ENCODE measurements at regions not wholly inside any gene's neighbourhood (a gene's known extent, or its start where the extent isn't known, plus 50 kb on each side); places are given as distances from the start of the nearest gene placed in this dataset.

DNA sequence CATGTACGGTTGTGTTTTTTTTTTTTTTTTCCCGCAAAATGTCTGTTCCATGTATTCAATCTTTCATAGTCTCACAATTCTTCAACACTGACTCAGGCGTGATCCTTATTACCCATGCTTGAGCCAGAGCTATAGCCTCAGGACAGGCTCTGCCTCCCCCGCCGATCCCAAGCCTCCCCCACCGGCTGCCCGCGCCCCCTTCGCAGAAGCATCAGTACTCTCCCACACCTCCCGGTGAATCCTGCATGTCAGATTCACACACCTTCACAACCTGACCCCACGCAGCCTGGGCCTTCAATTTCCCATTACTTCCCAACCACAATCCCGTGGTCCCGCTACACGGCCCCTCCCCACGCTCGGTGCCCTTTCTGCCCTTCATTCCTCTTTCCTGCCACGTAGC lies 401.5 kb upstream of the JARID2 start:
- WGBS, 2 donors = 89 to 90% methylated on average over 17 of the region's 17 CpGs
- peaks cover 0 to 6% (median 0%) of the 10 kb centered on the region in 9 donors for H3K4me1 ChIP-seq
- DNase-seq = no peak
- no peaks in the 10 kb centered on the region for H3K9me3 ChIP-seq
- ATAC-seq = no peak
- no peaks in the 10 kb centered on the region for H3K27me3 ChIP-seq
- H3K36me3 ChIP-seq = no peaks in the 10 kb centered on the region
- intact Hi-C loops (cut with DNase I) = no loop called here
- H3K4me3 ChIP-seq = no peak overlapping the region
- no peak overlapping the region for H3K27ac ChIP-seq
- TF ChIP-seq, protein P1, sequence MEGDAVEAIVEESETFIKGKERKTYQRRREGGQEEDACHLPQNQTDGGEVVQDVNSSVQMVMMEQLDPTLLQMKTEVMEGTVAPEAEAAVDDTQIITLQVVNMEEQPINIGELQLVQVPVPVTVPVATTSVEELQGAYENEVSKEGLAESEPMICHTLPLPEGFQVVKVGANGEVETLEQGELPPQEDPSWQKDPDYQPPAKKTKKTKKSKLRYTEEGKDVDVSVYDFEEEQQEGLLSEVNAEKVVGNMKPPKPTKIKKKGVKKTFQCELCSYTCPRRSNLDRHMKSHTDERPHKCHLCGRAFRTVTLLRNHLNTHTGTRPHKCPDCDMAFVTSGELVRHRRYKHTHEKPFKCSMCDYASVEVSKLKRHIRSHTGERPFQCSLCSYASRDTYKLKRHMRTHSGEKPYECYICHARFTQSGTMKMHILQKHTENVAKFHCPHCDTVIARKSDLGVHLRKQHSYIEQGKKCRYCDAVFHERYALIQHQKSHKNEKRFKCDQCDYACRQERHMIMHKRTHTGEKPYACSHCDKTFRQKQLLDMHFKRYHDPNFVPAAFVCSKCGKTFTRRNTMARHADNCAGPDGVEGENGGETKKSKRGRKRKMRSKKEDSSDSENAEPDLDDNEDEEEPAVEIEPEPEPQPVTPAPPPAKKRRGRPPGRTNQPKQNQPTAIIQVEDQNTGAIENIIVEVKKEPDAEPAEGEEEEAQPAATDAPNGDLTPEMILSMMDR (IDR thresholded peaks at IDR 0.05) = no peak

DNA sequence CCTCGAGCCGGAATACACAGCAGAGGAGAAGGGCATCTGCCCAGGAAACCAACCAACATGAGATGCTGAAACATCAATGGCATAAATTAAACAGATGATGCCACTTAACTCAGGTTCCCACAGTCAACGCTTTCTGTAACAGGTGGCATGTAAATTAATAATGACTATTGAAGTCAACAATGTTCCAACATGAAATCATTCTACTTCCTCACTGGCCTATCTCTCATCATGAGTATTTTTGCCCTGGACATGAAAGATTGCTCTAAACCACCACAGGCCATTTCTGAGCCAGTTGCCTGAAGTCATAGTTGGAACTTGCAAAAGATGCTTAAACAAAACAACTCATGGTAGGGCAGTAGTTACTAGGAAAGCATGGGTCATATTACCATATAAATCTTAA lies 397.9 kb upstream of the JARID2 start:
- intact Hi-C loops (cut with DNase I) = no loop called here
- H3K9me3 ChIP-seq = no peaks in the 10 kb centered on the region
- H3K36me3 ChIP-seq = no peaks in the 10 kb centered on the region
- H3K27me3 ChIP-seq = no peaks in the 10 kb centered on the region
- WGBS, 2 donors = 90 to 95% methylated on average over 3 of the region's 3 CpGs
- ATAC-seq = no peak
- no peaks in the 10 kb centered on the region for H3K4me1 ChIP-seq
- H3K4me3 ChIP-seq = no peak overlapping the region
- TF ChIP-seq, protein P1 (IDR thresholded peaks at IDR 0.05) = no peak
- H3K27ac ChIP-seq = peak overlapping the region in 1 of 10 donors; percentile 12
- DNase-seq = no peak

DNA sequence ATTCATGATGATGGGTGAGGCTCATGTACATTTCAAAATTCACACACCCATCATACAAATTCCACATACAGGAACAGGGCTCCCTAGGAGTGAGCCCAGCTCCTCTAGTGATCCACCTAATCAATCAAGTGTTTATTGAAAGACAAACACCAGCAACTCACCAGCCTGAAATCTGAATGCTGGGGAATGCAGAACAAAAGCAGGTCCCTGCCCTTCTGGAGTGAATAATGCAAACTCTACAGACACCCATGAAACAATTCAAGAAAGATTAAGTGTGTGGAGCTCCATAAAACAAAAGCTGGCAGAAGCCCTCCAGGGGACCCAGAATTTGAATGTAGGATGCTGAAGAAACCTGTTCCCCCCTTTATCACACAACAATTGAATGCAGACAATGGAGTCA lies 396.7 kb upstream of the JARID2 start:
- Histone ChIP-seq H3K4me1 (no peaks in the 10 kb centered on the region), H3K36me3 (no peaks in the 10 kb centered on the region), H3K27ac (no peak overlapping the region), H3K27me3 (no peaks in the 10 kb centered on the region), H3K4me3 (no peak overlapping the region), H3K9me3 (no peaks in the 10 kb centered on the region)
- no peak for ATAC-seq
- TF ChIP-seq, protein P1 (IDR thresholded peaks at IDR 0.05) = no peak
- DNase-seq = no peak
- intact Hi-C loops (cut with DNase I) = no loop called here

DNA sequence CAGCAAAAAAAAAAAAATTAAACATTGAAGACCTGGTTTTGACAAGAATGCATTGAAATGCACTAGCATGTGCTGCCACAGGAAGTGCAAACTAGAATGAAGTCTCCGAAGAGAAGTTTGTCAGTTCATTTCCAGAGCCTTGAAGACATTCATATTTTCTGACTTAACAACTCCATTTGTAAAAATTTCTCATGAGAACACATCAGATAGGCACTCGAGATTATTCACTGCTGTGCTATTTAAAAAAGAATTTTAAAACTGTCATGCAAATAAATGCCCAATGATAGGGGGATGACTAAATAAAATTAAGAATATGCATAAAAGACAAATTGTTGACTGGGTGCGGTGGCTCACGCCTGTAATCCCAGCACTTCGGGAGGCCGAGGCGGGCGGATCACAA lies 394.6 kb upstream of the JARID2 start:
- no peaks in the 10 kb centered on the region for H3K36me3 ChIP-seq
- no peaks in the 10 kb centered on the region for H3K4me1 ChIP-seq
- ATAC-seq (no peak), DNase-seq (no peak)
- H3K27me3 ChIP-seq = no peaks in the 10 kb centered on the region
- intact Hi-C loops (cut with DNase I) = no loop called here
- no peaks in the 10 kb centered on the region for H3K9me3 ChIP-seq
- WGBS, 2 donors = 90 to 92% methylated on average over 7 to 8 of the region's 8 CpGs
- TF ChIP-seq, protein P1 (IDR thresholded peaks at IDR 0.05) = no peak
- no peak overlapping the region for H3K27ac ChIP-seq
- no peak overlapping the region for H3K4me3 ChIP-seq

DNA sequence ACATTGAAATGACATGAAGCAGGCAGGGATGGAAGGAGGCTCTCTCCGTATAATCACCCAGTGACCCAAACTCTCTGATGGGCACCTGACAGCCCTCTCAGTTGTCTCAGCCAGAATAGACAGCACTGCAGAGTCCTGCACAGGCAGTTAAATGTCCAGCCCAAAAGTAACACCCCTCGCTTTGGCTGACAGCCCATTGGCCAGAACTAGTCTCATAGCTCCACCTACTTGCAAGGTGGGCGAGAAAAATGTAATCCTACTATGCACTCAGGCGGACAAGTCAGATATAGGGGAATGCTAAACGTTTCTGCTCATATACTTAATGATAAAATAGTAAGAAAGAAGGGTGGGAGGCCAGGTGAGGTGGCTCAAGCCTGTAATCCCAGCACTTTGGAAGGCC lies 393.5 kb upstream of the JARID2 start:
- H3K36me3 ChIP-seq = no peaks in the 10 kb centered on the region
- no peak overlapping the region for H3K4me3 ChIP-seq
- H3K27ac ChIP-seq = no peak overlapping the region
- TF ChIP-seq, protein P1 (IDR thresholded peaks at IDR 0.05) = no peak
- H3K9me3 ChIP-seq = no peaks in the 10 kb centered on the region
- 93 to 96% methylated on average over 5 of the region's 5 CpGs for WGBS, 2 donors
- intact Hi-C loops (cut with DNase I) = no loop called here
- DNase-seq (no peak), ATAC-seq (no peak)
- no peaks in the 10 kb centered on the region for H3K27me3 ChIP-seq
- peaks cover 0 to 7% (median 0%) of the 10 kb centered on the region in 9 donors for H3K4me1 ChIP-seq
